ENCODE measurements at regions not wholly inside any gene's neighbourhood (a gene's known extent, or its start where the extent isn't known, plus 50 kb on each side); places are given as distances from the start of the nearest gene placed in this dataset.

DNA sequence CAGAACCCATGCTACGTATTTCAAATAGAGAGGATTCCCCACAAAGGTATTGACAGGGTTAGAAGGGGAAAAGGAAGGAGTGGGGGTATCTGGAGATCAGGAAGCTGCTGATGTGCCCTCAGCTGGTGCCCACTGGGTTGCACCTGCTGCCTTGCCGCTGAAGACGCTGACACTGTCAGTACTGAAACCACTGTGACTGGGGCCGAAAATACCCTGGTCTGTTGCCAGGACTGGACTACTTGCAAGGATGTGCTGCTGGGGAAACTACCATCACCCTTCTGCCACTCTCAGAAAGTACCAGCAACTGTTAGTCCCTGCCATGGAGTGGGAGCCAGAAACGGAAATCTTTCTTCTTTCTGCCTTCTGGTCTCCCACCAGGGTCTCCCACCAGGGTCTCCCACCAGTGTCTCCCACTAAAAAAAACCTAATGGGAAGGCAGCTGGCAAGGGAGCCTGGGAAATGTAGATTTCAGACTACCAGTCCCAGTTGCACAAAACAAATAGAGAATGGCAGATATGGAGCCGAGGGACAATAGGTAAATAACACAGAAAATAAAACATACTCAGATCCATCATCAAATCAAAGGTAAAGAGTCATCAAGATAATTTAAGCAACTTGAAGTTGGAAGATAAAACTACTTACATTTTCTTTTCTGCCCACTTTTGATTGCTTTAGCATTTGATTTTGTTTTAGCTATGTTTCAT is 204.8 kb downstream of the TPBG start:
- TF ChIP-seq, protein P1, sequence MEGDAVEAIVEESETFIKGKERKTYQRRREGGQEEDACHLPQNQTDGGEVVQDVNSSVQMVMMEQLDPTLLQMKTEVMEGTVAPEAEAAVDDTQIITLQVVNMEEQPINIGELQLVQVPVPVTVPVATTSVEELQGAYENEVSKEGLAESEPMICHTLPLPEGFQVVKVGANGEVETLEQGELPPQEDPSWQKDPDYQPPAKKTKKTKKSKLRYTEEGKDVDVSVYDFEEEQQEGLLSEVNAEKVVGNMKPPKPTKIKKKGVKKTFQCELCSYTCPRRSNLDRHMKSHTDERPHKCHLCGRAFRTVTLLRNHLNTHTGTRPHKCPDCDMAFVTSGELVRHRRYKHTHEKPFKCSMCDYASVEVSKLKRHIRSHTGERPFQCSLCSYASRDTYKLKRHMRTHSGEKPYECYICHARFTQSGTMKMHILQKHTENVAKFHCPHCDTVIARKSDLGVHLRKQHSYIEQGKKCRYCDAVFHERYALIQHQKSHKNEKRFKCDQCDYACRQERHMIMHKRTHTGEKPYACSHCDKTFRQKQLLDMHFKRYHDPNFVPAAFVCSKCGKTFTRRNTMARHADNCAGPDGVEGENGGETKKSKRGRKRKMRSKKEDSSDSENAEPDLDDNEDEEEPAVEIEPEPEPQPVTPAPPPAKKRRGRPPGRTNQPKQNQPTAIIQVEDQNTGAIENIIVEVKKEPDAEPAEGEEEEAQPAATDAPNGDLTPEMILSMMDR (IDR thresholded peaks at IDR 0.05): no peak
- TF ChIP-seq POLR2A (IDR thresholded peaks at IDR 0.05): no peak
